H1 (cell line): ENCODE measurements at regions not wholly inside any gene's neighbourhood (a gene's known extent, or its start where the extent isn't known, plus 50 kb on each side); places are given as distances from the start of the nearest gene placed in this dataset.

ENCODE experiments used
- TF ChIP-seq, protein P1 (sequence below): IDR thresholded peaks from 2 replicates; pipeline ENCODE4 v1.6.1; 2012; ENCODE audit warnings: inconsistent platforms
- TF ChIP-seq, protein P2 (sequence below), 3 experiments: IDR thresholded peaks; 1 replicate in 2 of 3; 2 replicates in 1 of 3; pipeline versions ENCODE4 v1.5.1 to v1.6.1; 2011; ENCODE audit warnings: low read length in 3 of 3, mild to moderate bottlenecking in 3 of 3, inconsistent platforms in 2 of 3, low read depth in 1 of 3, moderate library complexity in 1 of 3; ENCODE audit not compliant: insufficient read depth in 1 of 3; ENCODE audit errors: control extremely low read depth in 1 of 3

DNA sequence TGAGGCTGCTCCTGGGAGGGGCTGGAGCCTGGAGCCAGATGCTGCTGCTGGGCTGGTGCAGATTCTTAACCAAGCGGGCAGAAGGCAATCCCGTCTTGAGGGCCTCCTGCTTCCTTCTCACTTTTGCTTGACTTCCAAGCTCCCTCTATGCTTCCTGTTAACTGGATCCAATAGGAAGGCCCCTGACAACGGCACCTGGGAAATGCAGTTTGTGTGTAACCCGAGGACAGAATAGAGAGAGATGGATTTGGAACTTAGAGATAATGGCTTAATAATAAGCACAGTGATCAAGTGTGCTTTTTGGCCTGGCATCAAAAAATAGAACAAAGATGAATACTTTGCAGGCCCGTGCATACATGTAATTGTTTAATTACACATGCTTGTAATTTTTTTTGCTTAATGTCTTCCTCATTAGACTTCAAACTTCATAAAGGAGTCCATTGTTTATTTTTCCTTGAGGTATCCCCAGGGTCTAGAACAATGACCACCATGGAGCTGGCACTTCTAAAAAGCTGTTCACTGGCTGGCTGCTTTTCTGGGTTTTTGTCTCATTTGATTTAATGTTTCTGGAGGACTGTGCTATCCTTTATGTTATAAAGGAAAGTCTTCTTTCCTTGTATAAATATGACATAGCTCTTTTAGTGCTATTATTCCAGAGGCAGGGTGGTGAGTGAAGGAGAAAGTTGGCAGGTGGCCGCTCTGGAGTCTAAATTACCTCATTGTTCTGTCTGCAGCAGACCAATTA, 63.3 kb upstream of the MITF start:
- TF ChIP-seq, protein P1, sequence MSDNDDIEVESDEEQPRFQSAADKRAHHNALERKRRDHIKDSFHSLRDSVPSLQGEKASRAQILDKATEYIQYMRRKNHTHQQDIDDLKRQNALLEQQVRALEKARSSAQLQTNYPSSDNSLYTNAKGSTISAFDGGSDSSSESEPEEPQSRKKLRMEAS: no peak
- TF ChIP-seq, protein P2, sequence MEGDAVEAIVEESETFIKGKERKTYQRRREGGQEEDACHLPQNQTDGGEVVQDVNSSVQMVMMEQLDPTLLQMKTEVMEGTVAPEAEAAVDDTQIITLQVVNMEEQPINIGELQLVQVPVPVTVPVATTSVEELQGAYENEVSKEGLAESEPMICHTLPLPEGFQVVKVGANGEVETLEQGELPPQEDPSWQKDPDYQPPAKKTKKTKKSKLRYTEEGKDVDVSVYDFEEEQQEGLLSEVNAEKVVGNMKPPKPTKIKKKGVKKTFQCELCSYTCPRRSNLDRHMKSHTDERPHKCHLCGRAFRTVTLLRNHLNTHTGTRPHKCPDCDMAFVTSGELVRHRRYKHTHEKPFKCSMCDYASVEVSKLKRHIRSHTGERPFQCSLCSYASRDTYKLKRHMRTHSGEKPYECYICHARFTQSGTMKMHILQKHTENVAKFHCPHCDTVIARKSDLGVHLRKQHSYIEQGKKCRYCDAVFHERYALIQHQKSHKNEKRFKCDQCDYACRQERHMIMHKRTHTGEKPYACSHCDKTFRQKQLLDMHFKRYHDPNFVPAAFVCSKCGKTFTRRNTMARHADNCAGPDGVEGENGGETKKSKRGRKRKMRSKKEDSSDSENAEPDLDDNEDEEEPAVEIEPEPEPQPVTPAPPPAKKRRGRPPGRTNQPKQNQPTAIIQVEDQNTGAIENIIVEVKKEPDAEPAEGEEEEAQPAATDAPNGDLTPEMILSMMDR (IDR thresholded peaks at IDR 0.05; ENCODE audit: control extremely low read depth in 1 of 3, insufficient read depth in 1 of 3, low read depth in 1 of 3, low read length in 3 of 3): no peak
